ENCODE measurements at regions not wholly inside any gene's neighbourhood (a gene's known extent, or its start where the extent isn't known, plus 50 kb on each side); places are given as distances from the start of the nearest gene placed in this dataset.

DNA sequence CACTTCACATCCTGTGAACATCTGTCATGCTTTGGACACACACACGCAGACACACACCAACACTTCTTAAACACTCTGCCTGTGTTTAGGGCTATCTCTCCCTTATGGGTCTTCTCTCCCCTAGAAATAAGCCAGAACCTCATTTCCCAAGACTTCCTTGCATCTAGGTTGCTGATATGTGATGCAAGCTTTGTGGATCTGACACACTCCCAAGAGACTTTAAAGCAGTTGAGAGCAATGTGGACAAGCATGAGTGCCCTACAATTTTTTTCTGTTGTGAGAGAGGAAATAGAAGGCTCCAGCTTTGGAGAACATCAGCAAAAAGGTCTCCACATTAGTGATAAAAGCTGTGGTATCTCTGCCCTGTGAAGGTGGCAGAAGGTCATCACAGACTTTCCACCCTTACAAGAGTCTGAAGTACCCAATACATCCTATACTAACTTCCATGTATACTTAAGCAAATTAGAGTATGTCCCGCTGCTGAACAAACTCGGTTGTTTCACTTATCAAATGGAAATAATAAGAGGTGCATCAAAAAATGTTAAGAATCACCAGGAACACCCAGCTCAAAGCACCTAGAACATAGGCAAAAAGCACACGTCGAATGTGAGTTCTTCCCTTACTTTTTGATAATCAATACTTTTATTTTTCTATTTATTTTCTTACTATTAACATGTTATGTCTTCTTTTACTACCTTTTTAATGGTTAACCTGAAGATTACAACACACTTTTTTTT lies 267.6 kb downstream of the SETD4 start:
- FAIRE-seq, result no peak

DNA sequence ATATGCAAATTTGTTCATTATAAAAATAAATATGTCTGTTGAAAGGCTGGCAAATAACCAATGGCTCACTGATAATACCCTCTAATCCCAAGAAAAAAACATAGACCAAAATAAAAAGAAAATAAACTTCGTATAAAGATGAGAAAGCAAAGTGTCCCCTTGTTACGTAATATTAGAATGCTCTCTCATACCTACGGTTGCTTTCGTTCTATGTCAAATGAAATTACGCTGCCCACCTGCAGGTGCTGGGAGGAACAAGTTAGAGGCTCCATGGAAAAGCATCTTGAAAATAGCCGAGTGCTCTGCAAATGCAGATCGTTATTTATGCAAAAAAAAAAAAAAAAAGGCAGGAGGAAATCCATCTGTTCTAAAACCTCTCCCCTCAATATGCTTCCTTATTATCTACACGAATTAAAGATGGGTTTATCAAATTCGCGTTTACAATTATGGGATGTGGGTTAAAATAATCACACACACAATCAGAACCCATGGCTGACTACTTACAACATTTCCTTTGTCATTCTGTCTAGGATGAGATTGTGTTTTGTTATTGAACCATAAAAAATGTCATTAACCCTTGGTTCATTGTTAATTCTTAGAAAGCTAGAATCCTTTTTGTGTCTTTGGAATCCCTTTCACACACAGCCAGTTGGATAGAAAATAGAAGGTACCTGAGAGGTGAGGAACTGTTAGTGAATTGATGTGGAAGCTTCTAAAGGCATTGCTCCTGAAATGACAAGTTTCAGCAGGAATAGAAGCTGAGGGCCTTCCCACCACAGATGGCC lies 268.6 kb downstream of the SETD4 start:
- no peak for FAIRE-seq

DNA sequence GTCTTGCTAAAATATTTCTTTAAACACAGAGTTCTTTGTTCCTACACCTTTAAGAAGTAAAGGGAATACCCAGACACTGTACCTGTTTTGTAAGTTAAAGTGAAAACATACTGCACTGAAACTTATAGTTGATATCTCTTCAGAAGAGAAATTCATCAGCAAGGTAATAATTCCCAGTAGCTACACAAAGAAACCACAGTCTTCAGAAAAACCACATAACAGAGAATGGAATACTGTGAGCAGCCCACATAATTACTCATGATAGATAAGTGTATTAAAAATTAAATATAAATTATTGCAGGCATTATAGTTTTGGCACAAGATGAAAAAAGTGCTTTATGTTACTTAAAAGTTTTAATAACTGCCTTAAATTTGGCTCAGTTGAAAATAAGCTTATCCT lies 276.6 kb downstream of the SETD4 start:
- no peak for FAIRE-seq

DNA sequence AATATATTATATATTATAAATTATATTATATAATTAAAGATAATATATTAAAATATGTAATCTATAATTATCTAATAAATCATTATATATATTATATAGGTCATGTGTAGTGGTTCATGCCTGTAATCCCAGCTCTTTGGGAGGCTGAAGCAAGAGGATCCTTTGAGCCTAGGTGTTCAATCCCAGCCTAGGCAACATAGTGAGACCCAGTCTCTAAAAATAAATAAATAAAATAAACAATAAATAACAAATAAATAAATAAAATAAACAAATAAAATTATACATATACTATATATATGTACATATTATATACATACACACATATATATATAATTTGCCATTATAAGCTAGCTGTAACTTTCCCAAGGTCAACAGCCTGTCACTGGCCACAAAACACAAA lies 277.7 kb downstream of the SETD4 start:
- FAIRE-seq, result no peak

DNA sequence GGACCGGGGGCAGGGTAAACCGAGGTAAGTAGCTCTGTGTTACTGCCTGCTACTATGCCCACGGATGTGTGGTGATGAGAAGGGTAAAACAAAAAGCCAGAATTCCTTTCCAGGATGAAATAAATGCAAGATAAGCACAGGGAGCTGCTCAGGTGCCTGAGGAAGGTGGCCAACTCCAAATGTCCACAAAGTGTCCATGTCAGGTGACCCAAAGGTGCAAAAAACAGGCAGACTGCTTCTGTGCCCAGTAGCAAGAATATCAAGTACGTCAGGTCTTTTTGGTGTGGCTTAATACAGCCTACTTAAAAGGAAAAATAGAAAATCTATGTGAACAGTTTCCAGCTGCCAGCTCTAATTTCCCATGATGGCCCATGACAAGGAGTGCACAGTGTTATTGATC lies 279.3 kb downstream of the SETD4 start:
- FAIRE-seq, result no peak

DNA sequence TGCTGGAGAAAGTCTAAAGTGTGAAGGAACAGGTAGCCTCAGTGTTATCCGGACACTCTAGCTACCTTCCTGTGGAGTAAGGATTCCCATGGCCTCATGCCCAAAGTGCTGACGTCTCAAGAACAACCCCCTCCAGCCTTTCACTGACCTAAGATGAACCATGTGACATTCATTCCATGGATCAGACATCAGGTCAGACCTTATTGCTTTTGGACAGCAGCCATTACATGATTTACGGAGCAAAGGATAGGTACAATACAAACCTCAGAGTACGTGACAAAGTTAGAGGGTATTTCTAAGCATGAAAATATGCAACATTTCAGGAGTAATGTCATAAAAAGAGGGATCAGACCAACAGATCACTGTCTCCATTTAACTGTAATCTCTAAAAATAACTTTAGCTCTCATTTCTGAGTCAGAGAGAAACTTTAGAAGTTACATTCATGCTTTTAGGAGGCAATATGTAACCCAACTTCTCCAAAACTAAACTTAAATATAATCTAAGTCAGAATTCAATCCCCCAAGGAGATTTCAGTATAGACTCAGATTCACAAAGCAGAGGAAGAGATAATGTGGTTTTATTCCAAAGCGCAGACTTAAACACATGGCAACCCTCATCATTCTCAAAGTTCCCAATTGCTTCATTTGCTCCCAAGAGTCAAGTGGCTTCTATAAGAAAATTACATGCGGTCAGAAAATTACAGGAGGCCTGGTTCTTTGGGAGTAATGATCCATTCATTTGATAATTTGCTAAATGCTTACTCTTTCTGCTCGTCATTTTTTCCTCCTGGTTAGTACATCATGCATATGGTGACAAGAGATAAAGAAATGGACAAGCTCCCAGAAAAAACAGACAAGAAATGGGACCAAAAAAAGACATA lies 280.4 kb downstream of the SETD4 start:
- FAIRE-seq, result no peak

DNA sequence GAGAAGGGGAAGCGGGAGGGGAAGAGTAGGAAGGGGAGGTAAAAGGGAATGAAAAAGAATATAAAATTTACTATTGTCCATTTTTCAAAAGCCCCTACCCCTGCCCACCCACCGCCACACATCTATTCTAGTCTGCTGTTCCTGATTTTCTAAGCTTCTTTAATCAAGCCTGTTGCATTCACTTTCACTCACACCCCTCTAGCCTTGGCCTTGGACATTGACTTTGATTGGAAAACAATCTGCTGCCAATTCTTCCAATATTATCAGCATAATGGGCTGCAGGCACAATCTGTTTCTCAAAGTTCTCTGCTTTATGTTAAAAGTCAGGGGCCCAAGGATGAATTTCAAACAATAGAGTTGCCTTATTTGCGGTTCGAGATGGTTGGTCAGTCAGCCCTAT lies 281.2 kb downstream of the SETD4 start:
- FAIRE-seq, result no peak

DNA sequence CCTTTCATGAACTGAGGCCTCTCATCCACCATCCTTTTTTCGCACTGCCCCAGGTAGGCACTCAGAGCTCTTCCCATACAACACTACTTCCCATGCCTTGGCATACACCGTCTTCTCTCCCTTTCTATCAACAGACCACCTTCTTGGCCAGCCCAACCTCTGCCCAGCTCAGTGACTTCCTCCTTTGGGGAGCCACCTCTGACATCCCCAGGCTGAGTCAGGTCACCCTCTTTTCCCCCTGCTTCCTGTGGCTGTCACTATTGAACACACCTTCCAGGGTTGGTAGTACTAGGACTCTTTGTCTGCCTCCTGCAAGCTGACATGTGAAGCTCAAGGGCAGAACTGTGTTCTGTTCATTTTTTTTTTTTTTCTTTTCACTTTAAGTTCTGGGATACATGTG lies 283.2 kb downstream of the SETD4 start:
- no peak for FAIRE-seq

DNA sequence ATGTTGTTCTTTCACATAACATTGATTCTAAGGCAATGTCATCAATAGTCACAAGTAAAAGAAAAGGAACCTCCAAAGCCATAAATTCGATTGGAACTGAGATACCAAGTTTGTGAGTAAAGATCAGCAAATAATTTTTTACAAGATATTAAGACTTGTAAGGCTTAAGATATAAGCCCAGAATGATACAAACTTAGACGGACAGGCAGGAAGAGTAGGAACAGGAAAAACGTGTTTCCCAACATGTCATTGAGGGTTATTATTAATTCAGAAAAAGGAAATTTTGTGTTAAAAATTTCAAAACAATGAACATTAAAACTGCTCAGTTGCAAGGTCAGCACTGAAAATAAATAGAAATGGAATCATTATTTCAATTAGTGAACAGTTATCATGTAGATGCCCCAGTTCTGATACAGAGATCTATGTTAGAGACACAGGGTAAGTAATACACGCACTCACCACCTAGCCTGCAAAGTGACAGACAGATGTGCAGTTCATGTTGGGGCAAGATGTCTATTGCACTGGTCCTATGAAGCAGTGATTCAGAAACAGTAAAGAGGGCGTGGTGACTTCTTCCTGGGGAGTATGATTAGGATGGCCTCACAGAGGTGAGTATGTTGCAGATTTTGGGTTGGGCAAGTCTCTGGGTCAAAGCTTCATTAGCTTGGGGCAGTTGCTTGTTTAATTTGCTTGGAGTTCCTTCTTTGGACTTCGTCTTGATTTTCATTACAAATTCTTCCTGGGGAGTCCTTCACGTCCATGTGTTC lies 284.4 kb downstream of the SETD4 start:
- FAIRE-seq, result no peak

DNA sequence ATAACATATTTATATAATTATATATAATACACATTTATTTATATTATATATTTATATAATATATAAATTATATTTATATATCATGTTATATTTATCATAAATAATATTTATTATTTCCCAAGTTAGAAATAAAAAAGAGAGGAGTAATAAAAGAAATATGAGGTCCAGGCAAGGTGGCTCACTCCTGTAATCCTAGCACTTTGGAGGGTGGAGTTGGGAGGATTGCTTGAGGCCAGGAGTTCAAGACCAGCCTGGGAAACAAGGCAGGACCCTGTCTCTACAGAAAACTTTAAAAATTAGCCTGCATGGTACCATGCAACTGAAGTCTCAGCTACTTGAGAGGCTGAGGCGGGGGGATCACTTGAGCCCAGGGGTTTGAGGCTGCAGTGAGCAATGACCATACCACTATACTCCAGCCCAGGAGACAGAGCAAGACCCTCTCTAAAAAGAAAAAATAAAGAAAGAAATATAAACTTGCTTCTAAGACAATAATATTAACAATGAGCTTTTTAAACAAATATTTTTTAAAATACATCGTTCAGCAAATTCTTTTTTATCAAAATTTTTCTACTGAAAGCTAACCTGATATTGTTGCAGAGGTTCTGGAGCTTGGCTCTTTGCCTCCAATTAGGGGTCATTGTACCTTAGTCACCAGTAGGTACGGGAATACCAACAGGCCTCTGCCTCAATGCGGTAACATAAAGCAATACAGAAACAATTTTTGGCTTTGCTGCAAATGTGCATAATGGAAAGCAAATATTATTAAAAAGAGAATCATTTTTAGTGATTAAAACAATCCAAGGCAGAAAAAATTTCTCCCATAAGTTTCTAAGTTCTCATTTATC lies 290.0 kb downstream of the SETD4 start:
- no peak for FAIRE-seq

DNA sequence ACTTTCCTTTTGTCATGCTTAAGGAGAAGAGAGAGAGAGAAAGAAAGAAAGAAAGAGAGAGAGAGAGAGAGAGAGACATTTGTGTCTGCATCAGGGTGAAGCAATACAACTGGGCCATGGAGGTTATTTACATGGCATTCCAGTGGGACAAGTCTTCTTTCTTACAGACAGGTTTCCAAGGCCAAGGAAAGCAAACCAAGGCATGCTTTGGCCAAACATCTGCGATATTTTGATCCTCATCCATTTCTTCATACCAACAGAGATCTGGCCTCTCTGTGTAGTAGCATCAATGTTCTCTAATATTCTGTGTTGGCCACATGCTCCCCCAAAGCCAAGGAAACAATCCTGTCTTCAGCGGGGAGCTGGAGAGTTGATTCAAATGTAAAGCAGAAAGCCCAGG lies 292.1 kb downstream of the SETD4 start:
- no peak for FAIRE-seq

DNA sequence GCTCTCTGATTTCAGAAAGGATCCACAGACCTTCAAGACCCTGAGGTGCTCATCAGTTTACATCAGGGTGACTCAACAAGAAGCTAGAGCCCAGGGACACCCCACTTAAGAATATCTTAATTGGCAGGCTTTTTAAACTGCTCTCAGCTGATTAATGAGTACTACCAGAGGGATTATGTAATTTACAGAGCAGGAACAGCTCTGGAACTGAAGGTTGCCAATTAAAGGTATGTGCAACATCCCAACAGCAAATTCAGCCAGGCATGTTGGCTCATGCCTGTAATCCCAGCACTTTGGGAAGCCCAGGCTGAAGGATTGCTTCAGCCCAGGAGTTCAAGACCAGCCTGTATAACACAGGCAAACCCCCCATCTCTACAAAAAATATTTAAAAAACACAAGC lies 295.7 kb downstream of the SETD4 start:
- FAIRE-seq, result no peak

DNA sequence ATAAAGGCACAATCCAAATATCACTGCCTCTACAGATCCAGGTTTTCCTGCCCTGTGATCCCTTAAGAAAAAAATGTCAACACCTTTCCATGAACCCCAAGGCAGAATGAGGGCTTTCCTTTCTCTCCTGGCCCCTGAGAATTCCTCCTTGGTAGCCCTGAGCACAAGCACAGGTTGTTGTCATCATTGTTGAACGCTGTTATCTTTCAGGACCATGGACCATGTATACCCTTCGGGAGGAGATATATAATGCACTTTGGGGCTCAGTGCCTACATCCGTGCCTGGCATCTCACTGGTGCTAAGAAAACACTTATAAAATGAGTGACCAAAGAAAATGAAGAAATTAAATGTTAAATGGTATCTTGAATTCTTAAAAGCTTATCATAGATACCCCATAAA lies 296.2 kb downstream of the SETD4 start:
- FAIRE-seq, result no peak

DNA sequence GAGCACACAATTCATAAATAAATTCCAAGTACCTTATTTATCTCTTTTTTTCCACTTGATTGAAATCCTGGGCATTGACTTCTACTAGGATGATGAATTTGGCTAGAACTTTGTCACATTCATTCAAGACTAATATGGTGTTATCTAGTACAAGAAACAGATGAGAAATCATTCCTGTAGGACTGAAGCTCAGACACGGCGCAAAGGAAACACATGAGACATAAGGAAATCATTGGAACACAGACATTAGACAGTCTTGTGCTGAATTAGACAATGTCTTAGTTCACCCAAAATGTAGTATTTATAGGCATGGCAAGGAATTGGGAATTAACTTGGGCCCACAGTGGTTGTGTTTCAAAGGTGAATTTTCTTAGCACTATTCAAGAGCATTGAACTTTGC lies 305.7 kb downstream of the SETD4 start:
- FAIRE-seq, result no peak

DNA sequence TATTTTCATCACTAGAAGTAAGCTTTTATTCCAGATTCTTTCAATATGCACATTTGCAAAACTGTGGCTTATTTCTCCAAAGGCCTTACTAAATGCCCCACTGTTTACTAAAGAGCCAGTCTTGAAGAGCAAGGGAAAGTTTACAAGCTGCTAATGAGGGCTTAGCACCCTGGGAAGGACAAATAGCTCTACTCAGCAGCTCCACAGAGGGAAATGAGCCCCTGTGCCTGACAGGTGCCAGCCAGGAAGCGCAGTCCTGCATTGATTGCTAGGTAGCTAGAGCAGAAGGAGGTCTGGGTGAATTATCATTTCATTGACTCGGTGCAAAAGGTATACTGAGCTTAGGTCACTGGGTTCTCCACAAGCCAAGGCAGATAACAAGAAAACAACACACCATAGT lies 307.0 kb downstream of the SETD4 start:
- FAIRE-seq, result no peak

DNA sequence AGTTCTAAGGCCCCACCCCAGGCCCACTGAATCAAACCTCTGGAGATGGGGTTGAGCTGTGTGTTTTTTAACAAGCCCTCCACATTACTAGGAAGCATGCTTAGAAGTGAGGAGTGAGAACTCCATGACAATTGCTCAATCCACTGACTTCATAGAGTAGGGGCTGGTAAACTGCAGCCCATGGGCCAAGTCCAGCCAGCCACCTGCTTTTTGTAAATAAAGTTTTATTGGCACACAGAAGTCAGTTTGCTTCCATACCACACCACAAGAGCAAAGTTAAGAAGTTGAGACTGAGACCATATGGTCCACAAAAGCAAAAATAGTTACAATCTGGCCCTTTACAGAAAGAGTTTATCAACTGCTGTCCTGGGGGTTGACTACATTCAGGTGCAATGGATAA lies 309.2 kb downstream of the SETD4 start:
- FAIRE-seq, result no peak

DNA sequence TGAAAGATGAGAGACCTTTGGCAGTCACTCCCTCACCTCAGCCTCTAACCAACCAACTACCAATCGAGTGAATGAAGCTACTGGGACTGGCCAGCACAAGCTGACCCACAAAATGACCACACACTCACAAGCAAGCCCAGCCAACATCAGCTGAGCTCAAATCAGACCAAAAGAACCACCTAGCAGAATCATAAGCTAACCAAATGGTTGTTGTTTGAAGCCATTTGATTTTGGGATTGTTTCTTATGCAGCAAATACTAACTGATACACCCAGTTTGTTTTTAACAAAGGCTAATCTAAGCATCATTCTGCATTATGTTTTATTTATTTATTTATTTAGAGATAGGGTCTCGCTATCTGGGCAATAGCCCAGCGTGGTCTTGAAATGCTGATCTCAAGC lies 310.4 kb downstream of the SETD4 start:
- no peak for FAIRE-seq

DNA sequence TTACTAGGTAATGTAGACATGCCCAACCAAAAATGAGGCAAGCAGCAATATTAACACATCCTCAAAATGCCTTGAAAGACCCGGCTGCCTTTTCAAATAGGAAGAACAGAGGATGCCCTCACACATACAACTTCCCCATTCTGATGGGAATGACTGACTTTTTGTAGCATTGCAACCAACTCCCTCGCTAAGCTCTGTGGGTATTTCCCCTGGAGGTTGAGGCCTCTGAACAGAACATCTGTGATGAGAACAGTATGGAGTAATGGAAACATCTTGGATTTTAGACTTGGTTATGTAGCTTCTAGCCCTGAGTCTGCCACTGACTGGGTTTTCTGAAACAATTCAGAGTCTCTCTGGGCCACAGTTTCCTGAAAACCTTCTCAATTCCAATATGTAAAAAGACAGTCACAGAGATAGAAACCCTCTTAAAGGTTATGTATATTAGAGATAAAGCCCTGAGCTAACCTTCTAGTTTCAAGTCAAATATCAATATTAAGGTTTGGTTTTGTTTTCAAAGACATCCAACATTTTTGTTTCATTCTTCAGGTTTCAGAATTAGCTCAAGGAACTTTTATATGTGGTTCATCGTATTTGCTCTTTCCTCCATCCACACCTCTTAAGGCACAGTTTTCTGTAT lies 311.5 kb downstream of the SETD4 start:
- FAIRE-seq, result no peak

DNA sequence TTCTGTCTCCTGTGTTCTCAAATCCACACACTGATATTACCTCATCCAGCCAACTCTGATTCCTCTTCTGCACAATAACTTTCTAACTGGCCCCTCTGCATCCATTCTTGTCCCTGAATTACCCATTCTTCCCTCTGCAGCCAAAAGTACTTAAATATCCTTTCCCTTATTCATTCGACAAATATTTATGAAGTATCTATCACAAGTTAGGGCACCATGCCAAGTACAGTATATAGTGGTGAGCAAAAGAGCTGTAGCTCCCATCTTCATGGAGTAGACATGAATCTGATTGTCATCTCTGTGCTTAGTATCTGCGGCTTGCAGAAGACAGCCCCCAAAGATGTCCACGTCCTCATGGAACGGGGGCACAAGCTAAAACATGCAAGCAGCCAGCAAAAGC lies 316.8 kb downstream of the SETD4 start:
- FAIRE-seq, result no peak

DNA sequence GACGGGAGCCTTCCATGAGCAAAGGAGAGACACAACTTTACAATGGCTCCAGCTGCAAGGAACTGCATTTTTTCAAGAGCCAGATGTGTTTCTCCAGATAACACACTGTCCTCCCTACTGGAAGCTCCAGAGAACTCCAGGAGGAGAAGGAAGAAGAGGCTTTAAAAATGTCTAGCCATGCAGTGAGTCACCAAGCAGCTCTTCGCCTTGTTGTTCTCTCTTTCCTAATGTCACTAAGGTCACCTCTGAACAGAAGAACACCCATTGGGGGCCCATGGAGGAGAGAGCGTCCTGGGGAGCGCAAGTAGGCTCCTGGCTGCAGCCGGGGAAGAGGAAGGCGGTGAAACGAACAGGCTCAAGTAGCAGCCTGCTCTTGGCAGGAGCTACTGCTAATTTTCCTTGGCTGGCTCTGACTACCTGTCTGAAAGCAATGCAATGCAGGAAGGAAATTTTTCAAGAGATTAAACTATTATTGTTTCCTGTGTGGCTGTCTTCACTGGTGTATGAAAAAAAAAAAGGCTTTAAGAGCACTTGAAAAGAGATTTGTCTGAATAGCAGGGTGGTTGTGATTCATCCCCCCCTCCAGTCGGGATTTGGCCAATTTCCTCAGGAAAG lies 321.9 kb downstream of the SETD4 start:
- no peak for FAIRE-seq

DNA sequence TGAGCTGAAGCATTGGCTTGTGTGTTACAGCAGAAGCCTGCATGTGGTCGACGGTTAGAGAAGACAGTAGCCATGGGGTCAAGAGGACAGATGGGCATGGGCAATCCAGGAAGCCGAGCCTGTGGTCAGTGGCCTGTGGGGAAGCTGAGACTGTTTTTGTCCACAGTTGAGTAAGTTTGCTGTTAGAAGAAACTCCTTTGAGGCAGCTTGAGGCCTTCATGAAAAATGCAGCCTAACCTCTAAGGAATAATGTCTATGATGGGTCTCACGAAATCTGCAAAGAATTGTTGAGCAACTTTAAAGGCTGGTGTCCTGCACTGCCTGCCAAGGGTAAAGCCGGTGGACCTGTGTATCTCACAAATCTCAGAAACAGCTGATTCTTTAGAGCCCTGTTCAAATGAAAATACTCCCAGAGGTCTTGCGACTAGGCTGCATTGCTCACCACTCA lies 322.4 kb downstream of the SETD4 start:
- no peak for FAIRE-seq

All from TTC549 (cell line).